ENCODE measurements at regions not wholly inside any gene's neighbourhood (a gene's known extent, or its start where the extent isn't known, plus 50 kb on each side); places are given as distances from the start of the nearest gene placed in this dataset.
"Not testable (repeated sequence)": the region's sequence is repeated elsewhere in the genome, so short reads cannot be mapped to it uniquely, and the experiment has no call there.

DNA sequence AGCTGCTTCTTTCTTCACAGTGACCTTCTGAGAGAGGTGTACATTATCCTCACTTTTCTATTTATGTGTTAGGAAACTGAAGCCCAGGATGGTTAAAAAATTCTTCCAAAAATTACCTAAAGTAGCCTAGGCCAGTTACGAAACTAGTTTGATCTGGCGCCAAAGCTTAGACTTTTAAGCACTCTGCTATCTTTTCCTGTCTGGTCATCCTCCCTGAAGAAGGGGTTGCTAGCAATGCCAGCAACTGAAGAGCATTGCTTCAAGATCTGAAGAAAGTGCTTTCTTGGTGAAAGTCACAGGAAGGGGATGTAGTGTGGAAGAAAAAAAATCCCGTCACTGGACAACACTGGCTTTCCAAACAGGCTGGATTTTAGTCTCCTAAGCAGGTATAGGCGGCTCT, 618.8 kb upstream of the GRM7 start:
- DNase-seq: no peak

DNA sequence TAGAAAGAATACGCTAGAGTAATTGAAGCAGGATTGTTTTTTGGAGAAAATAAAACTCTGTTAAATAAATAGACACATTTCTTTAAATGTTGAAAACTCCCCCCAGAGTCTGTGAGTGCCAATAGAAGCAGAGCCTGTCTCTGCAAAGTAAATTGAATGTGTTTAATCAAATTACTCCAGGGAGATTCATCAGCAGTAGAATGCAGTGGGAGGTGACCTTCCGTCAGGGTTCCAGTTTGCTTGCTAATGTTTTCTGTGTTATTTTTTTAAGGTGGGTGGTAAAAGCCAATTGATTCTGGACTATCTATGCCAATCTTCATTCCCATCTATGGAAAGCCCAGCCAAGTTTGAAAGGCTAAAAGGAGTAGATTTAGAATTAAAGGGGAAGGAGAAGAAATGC, 612.4 kb upstream of the GRM7 start:
- no peak for DNase-seq

DNA sequence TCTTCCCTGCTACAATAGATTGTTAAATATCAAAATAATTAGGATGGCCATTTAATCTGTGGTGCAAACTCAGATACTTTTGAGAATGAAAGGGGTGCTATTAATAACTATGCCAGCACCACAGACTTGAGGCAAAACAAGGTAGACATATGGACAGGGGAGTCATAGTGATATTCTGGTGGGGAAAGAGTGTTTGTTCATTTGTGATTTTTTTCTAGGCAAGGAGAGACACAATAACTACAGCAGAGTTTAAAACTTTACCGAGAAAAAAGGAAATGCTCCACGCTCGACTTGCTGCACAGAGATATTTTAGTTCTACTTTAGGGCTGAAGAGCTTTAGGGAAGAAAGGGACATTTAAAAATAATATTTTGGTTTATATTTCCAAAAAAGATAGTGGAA, 611.2 kb upstream of the GRM7 start:
- DNase-seq: no peak

DNA sequence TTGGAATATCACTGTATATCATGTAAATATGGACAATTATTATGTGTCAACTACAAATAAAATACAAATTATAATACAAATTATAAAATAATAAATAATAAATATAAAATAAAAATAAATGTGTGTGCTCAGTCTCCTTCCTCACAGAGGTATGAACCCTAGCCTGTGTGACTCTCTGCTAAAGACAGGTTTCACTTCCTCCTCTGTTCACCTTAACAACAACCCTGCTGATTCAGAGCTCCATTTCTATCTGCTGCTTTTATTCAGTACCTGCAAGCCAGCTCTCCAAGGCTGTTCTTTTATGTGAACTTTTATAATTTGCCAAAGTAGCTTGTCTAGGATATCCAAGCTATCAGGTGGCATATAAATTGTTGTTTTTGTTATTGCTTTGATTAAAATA, 610.7 kb upstream of the GRM7 start:
- no peak for DNase-seq

DNA sequence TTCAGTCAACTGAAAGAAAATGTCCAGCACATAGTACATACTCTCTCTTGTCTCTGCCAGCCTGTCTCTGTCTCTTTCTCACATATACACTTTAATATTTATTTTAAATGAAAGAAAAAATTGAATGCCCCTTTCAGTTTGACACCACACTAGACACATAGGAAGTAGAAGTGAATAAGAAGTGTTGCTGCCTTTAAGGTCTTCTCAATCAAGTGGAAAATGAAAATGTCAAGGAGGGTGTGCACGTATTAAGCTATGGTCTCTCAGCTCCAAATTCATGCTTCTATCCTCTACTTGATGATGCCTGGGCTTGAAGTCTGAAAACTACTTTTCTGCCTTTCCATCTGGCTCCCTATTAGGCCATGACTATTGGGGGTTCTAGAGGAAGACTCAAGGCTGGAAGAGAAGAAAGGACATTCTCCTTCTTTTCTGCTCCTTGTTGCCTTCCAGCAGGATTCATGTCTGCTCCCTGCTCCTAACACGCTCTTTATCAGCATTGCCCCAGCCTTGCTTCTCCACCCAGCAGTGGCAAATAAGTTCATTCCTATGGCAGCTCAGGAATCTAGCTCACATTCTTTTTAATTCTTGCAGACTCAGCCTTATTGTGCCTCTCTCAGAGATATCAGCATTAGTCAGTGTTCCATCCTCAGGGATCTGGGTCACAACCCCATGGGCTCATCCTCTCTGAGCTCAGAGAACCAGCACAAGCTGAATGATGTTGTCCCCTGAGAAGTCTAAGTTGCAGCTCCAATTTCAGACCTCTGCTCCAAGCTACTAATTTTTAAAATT, 609.1 kb upstream of the GRM7 start:
- no peak for DNase-seq

DNA sequence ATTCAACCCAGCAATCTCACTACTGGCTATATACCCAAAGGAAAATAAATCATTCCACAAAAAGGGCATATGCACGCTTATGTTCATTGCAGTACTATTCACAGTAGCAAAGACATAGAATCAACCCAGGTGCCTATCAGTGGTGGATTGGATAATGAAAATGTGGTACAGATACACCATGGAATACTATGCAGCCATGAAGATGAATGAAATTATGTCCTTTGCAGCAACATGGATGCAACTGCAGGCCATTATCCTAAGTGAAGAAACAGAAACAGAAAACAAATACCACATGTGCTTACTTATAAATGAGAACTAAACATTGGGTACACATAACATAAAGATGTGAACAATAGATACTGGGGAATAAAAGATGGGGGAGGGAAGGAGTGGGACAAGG, 606.4 kb upstream of the GRM7 start:
- no peak for DNase-seq

DNA sequence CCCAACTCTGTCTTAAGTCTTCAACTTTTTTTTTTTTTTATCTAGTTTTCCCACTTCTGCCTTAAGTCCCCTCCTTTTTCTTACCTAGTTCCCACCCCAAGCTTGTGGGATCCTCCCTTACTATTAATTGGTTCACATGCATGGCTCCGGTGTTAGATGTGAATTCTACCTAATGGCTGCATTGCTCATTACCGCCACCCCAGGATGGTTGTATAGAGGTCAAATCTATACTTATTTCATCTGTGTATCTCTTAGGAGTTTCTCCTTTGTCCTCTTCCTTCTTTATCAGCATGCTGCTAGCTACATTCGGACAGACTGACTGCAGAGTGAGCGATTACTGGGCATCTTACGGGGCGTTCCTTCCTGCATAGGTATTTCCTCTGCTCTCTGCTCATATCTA, 605.7 kb upstream of the GRM7 start:
- DNase-seq: no peak

DNA sequence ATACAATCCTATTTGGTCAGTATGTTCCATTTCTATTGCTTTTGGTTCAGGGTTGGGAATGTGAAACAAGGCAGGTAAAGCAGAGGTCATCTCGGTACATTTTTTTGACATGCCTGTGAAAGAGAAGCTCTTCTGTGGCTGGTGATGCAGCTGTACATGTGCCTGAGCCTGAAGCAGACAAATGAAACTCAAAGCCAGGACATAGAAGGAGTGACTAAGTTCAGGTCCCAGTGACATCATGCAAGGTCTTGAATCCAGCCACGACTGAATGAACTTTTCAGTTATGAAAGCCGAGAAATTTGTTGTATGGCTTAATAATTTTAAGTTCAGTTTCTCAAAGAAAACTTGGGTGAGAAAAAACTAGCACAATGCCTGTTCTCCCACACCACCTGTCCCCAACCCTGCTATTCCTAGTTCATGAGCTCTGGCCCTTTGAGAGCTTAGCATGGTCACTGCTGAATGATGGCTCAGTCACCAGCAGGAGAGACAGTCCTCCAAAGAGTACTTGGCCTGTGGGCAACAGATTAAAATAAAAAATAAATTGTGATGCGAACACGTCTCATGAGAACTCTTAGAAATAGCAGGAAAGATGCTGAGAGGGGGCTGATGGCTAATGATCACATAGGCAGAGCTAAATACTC, 600.2 kb upstream of the GRM7 start:
- no peak for DNase-seq

DNA sequence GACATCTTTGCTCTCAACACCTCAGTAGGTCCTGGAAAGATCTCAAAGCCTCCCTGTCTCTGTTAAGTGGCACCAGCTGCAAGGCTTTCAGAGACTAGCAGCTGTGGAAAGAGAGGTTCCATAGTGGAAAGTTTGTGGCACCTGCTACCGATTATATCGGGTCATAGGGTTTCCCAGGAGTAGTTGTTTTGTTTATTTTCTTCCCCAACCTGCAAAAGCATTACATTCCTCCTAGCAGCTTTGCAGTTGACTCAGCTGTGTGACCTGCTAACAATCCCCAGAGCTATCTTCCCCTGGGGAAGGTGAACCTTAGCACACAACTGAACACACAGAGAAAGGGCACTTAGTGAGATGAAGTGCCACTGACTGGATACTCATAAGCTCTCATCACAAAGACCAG, 598.9 kb upstream of the GRM7 start:
- DNase-seq: no peak

DNA sequence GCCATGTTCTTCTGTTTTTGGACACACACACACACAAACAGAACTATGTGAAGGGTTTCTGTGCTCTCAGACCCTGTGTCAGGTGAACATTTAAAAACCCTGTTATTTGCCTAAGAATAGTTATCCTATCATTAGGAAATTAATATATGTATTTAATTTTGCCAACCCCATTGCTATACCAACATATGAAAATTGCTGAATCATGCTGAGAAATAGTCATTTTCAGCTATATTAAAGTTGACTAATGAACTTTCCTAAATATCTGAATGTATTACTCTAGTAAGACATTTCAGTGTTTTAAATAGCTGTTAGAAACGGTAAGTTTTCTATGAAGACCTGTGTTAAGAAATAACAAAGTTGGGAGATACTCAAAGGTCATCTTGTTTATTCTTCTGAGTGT, 596.9 kb upstream of the GRM7 start:
- no peak for DNase-seq

DNA sequence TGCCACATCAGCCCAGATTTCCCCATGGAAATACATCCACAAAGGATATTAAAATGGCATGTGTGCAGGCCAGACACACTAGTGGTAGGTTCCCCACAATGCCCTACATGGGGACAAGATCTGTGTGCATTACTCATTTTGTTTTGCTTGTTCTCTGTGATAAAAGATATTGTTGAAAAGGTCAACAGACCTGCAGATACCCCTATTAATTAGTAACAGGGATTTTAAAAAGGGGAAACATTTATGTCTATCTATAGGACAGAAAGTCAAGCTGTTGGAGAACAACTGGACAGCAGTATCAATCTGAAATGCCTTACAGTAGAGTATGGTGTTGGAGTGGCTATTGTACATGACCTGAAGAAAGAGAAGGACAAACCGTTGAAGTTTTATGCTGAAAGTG, 596.0 kb upstream of the GRM7 start:
- no peak for DNase-seq

DNA sequence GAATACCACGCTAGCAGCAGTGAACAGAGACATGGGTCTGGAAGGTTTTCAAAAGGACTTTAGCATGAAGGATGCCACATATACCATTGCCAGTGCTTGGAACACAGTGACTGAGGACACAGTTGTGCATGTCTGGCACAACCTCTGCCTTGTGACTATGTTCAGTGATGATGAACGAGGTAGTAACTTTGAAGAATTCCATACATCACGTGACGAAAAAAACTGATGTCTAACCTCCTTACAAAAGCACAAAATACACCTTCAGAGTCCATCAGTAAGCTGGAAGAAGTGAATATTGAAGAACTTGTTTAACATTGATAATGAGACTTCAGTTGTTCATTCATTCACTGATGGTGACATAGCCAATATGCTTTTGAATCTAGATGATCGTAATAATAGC, 594.8 kb upstream of the GRM7 start:
- no peak for DNase-seq

DNA sequence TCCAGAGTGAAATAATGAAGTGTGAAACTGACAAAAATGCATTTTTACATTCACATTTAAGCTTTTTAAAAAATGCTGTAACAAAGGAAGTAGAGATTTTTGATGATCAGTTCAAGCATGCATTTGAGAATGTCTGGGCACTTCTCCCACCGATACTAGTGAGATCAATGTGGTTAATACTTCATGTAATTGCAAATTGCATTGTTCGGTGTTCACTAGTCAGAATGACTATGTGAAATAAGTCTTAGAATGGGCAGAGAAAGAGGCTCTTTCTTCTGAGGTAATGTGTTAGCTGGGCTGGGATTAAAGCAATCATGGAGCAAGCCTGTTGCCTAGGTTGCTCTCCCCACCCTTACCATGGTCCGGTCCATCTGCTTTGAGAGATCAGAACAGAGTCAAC, 587.0 kb upstream of the GRM7 start:
- no peak for DNase-seq

DNA sequence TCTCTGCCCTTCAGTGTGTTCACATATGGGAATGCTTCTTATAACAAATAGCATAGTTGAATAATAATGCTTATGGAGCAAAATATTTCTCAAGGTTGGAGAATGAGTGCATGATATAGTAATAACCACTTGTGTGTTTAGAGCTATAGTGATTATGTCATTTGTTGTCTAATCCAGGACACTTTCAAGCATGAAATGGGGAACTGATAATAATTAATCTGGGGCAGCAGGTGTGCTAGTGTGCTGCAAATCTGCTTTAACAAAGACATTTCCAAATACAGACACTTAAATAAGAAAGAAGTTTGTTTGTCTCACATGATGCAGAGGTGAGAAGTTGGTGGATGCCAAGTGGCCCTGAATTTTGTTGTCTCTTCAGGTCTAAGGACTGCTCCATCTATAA, 579.3 kb upstream of the GRM7 start:
- DNase-seq: no peak

DNA sequence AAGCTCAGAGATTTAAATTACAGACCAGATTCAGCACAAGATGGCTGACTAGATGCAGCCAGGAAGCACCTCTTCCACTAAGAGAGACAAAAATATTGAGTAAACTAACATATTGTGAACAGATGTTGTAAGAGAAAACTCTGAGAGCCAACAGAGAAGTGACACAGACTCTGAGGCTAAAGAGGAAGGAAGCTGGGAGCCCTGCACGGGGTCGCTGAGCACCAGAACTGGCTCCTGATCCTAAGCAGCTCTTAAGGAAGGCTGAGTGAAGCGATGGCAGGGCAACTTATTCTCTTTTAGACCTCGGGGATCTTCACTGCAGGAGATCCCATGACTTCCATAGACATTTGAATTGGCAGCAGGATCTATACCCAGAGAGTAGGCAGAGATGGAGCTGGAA, 578.0 kb upstream of the GRM7 start:
- no peak for DNase-seq

DNA sequence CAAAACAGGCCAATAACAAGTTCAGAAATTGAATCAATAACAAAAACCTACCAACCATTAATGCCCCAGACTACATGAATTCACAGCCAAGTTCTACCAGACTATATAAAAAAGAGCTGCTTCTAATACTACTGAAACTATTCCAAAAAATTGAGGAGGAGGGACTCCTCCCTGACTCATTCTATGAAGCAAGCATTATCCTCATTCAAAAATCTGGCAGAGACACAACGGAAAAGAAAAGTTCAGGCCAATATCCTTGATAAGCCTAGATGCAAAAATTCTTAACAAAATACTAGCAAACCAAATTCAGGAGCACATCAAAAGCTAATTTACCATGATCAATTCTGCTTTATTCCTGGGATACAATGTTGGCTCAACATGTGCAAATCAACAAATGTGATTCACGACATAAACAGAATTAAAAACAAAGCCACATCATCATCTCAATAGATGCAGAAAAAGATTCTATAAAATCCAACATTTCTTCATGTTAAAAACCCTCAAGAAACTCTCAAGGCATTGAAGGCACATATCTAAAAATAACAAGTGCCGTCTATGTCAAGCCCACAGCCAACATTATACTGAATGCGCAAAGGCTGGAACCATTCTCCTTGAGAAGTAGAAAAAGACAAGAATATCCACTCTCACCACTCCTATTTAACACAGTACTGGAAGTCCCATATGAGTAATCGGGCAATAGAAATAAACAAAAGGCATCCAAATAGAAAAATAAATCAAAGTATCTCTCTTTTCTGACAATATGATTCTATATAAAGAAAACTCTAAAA, 573.6 kb upstream of the GRM7 start:
- no peak for DNase-seq

DNA sequence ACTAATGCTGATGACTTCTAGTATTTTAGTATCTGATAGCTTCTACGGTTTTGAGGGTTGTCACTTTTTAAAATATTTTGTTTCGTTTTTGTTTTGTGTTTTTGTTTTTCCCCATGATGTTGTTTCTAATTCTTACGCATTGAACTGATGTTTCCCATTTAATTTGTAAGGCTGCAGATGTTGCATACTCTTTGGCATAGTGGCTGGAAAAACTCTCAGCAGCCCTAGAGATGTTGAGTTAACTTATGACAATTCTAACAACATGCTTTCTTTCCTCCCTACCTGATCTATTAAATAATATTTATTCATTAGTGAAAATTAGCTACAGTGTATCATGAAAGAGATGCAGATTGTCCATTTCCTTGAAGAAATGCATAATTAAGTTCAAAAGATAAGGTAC, 559.3 kb upstream of the GRM7 start:
- DNase-seq: no peak

DNA sequence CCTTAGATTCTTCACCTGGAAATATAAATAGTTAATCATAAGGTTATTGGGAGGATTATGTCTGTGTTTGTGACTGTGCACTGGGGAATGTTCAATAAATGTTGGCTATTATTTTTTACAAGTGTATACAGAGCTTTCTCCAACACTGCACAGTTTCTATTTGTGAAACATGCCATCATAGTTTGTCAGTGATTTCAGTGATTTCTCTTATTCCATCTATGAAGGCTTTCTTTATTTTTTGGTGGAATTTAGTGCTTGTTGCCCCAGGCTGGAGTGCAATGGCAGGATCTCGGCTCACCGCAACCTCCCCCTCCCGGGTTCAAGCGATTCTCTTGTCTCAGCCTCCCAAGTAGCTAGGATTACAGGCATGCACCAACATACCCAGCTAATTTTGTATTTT, 545.0 kb upstream of the GRM7 start:
- DNase-seq: no peak

DNA sequence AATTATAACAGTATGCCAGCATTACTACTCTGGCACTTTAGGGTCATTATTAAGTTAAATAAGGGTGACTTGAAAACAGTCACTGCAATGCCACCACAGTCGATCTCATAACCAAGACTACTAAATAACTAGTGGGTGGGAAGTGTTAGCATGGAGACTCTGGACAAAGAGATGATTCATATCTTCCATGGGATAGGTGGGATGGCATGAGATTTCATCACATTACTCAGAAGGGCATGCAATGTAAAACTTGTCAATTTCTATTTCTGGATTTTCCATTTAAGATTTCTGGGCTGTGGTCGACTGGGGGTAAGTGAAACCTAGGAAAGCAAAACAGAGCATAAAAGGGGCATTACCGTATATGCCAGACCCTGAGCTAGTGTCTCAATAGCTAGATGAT, 538.9 kb upstream of the GRM7 start:
- DNase-seq: no peak

DNA sequence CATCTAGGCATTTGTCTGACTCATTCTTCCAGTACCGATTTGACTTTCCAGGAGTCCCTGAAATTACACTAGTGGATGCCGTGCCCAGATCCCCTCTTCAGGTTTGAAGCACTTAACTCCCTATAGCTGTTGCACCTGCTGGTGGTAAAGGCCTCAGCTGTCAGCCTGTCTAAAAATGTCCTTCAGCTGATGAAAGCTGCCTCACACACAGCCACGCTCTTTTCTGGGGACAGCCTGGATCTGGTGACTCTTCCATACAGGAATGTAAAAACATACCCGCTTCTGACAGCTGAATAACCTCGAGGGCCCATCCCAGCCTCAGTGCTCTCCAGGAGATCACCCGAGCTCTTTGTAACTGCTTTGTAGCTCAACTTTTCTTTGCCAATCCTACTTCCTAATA, 534.1 kb upstream of the GRM7 start:
- DNase-seq: no peak

DNA sequence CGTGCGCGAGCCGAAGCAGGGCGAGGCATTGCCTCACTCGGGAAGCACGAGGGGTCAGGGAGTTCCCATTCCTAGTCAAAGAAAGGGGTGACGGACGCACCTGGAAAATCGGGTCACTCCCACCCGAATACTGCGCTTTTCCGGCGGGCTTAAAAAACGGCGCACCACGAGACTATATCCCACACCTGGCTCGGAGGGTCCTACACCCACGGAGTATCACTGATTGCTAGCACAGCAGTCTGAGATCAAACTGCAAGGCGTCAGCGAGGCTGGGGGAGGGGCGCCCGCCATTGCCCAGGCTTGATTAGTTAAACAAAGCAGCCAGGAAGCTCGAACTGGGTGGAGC, 520.0 kb upstream of the GRM7 start:
- DNase-seq: not testable (repeated sequence)

DNA sequence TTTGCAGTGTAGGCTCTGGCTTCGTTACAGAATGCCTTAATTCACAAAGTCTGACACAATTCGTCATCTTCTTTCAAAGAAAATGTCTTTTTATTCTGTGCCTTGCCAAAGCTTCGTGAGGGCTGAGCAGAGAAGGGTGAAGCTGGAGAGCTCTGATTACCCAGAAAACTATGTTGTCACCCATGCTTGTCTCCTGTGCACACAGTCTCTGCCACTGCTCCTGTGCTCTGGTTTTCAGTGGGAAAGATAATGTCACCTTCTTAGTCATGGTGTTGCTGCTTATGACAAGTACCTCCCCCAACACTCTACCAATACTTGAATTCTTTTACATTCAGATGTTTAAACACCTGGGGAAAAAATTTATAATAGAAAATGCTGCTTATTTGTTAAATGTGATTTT, 509.2 kb upstream of the GRM7 start:
- no peak for DNase-seq

DNA sequence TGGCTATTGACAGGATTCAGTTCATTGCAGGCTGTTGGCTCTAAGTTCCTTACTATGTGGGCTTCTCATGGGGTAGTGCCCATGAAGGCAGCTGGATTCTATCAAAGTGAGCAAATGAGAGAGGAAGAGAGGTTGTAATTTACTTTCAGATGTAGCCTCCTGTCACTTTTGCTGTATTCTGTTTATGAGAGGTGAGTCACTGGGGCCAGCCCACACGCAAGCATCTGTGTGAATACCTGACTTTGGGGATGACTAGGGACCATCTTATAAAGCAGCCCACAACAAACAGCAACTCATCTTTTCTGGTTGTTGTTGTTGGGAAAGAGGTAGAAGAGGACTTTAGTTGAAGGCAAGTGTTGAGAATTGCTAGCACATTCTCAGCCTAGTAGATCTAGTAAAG, 506.3 kb upstream of the GRM7 start:
- DNase-seq: no peak

DNA sequence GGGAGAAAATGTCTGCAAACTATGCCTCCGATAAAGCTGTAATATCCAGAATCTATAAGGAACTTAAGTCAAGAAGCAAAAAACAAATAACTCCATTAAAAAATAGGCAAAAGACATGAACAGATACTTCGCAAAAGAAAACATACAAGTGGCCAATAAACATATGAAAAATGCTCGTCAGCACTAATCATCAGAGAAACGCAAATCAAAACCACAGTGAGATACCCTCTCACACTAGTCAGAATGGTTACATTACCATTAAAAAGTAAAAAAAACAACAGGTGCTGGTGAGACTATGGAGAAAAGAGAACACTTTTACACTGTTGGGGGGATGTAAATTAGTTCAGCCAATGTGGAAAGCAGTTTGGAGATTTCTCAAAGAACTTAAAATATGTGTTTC, 498.5 kb upstream of the GRM7 start:
- DNase-seq: no peak

Measured in activated CD4-positive, alpha-beta T cell treated with anti-CD3 and anti-CD28 coated beads, Interleukin-2, amount 50 U/mL, for 48 hours (primary cell).